ENCODE measurements at regions not wholly inside any gene's neighbourhood (a gene's known extent, or its start where the extent isn't known, plus 50 kb on each side); places are given as distances from the start of the nearest gene placed in this dataset.
"Not testable (repeated sequence)": the region's sequence is repeated elsewhere in the genome, so short reads cannot be mapped to it uniquely, and the experiment has no call there.

GRCh38 chr1:182225755-182226154, 164.2 kb upstream of the ZNF648 start:
- TF ChIP-seq, protein P1, sequence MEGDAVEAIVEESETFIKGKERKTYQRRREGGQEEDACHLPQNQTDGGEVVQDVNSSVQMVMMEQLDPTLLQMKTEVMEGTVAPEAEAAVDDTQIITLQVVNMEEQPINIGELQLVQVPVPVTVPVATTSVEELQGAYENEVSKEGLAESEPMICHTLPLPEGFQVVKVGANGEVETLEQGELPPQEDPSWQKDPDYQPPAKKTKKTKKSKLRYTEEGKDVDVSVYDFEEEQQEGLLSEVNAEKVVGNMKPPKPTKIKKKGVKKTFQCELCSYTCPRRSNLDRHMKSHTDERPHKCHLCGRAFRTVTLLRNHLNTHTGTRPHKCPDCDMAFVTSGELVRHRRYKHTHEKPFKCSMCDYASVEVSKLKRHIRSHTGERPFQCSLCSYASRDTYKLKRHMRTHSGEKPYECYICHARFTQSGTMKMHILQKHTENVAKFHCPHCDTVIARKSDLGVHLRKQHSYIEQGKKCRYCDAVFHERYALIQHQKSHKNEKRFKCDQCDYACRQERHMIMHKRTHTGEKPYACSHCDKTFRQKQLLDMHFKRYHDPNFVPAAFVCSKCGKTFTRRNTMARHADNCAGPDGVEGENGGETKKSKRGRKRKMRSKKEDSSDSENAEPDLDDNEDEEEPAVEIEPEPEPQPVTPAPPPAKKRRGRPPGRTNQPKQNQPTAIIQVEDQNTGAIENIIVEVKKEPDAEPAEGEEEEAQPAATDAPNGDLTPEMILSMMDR (IDR thresholded peaks at IDR 0.05): not testable (repeated sequence)
- TF ChIP-seq POLR2AphosphoS5, POLR2A (IDR thresholded peaks at IDR 0.05): not testable (repeated sequence)
